NB4 (cell line): ENCODE measurements at regions not wholly inside any gene's neighbourhood (a gene's known extent, or its start where the extent isn't known, plus 50 kb on each side); places are given as distances from the start of the nearest gene placed in this dataset.

Experiments
- CTCF ChIP-seq: IDR thresholded peaks from one replicate; pipeline ENCODE4 v1.5.1; 2012; ENCODE audit warnings: low read depth, low read length
- POLR2A ChIP-seq: IDR thresholded peaks from 2 replicates; pipeline ENCODE4 v1.6.1; 2011; ENCODE audit warnings: mild to moderate bottlenecking; ENCODE audit not compliant: insufficient read length; ENCODE audit errors: extremely low read depth

GRCh38 chr6:814378-815347, 121.7 kb upstream of the EXOC2 start:
- TF ChIP-seq CTCF (no peak), POLR2A (no peak)
